HCT116 (cell line): ENCODE measurements at regions not wholly inside any gene's neighbourhood (a gene's known extent, or its start where the extent isn't known, plus 50 kb on each side); places are given as distances from the start of the nearest gene placed in this dataset.

Source experiments
- ATAC-seq: fragments of 200-7000 bp; cut with Tn5 transposase; 2 replicates; pipeline ENCODE4 v1.9.1; 2020; ENCODE audit warnings: mild to moderate bottlenecking, moderate library complexity
- BruUV-seq: library from RNA; stranded (reverse); fragments of 400-500 nt; replicated peaks from 2 replicates; lab custom pipeline; 2021; lab: Mats Ljungman, UMichigan
- CTCF ChIA-PET: fragments of 300-600 bp; sonication (Branson Sonifier 250); formaldehyde crosslinking; loops from one replicate; lab custom pipeline; 2021; ENCODE audit warnings: antibody characterized with exemption; lab: Charles Lee
- POLR2A ChIA-PET: fragments of 300-600, 350-600 bp; sonication (Branson Sonifier 250); formaldehyde crosslinking; loops from one replicate; lab custom pipeline; 2021; ENCODE audit warnings: antibody characterized with exemption; lab: Charles Lee
- RAD21 ChIA-PET, 2 experiments: fragments of 300-600 bp; sonication (Branson Sonifier 250); formaldehyde crosslinking; loops; one replicate each; lab custom pipeline; 2023; ENCODE audit warnings: low total read pairs in 2 of 2; ENCODE audit not compliant: uncharacterized antibody in 2 of 2, unreplicated experiment in 2 of 2, low non-redundant PET in 1 of 2; lab: Charles Lee
- DNase-seq: peaks from one replicate; pipeline ENCODE4 v3.0.0-alpha.2; 2010; ENCODE audit warnings: low read depth, low spot score
- H2AFZ ChIP-seq: fragments of 200-600 bp; shearing (Covaris generic), sonication (generic); 2 replicates; pipeline ENCODE4 v1.6.1; 2017; ENCODE audit warnings: low read depth, mixed run types, mixed read lengths, antibody characterized with exemption, low read length; ENCODE audit not compliant: poor library complexity, severe bottlenecking
- H3K27ac ChIP-seq: 2 replicates; pipeline ENCODE4 v1.5.1; 2012; ENCODE audit warnings: low read depth, low read length
- H3K27me3 ChIP-seq: fragments of 200-600 bp; sonication (generic); 2 replicates; pipeline ENCODE4 v1.6.1; 2016; ENCODE audit warnings: mixed run types, low read length, mixed read lengths; ENCODE audit not compliant: insufficient read depth
- H3K36me3 ChIP-seq, 2 experiments: fragments of 200-500 bp in 1 of 2; fragments of 200-600 bp in 1 of 2; sonication (Bioruptor generic) in 1 of 2; sonication (generic) in 1 of 2; 2 replicates each; pipeline versions ENCODE4 v1.5.1 to v1.6.1; 2014 to 2016; ENCODE audit warnings: low read length in 2 of 2, inconsistent platforms in 1 of 2, mixed read lengths in 1 of 2, mixed run types in 1 of 2; ENCODE audit not compliant: insufficient read depth in 2 of 2, control insufficient read depth in 1 of 2
- H3K4me1 ChIP-seq, 2 experiments: fragments of 200-600 bp in 1 of 2; sonication (generic) in 1 of 2; 2 replicates each; pipeline versions ENCODE4 v1.5.1 to v1.6.1; 2012 to 2017; ENCODE audit warnings: low read length in 2 of 2, inconsistent platforms in 1 of 2, mild to moderate bottlenecking in 1 of 2, mixed read lengths in 1 of 2, mixed run types in 1 of 2, moderate library complexity in 1 of 2; ENCODE audit not compliant: insufficient read depth in 2 of 2, control insufficient read depth in 1 of 2
- H3K4me2 ChIP-seq: fragments of 200-600 bp; sonication (generic); 2 replicates; pipeline ENCODE4 v1.6.1; 2017; ENCODE audit warnings: mixed run types, low read length, mixed read lengths
- H3K4me3 ChIP-seq, 2 experiments: fragments of 200-600 bp in 1 of 2; sonication (generic) in 1 of 2; replicated peaks in 1 of 2; 2 replicates each; pipeline ENCODE4 v1.5.1; 2011 to 2016; ENCODE audit warnings: low read length in 2 of 2, control low read depth in 1 of 2, low read depth in 1 of 2, mild to moderate bottlenecking in 1 of 2, mixed read lengths in 1 of 2, mixed run types in 1 of 2
- H3K79me2 ChIP-seq: fragments of 200-600 bp; sonication (generic); 2 replicates; pipeline ENCODE4 v1.6.1; 2017; ENCODE audit warnings: mild to moderate bottlenecking, mixed run types, low read length, moderate library complexity, mixed read lengths; ENCODE audit not compliant: insufficient read depth
- H3K9ac ChIP-seq: fragments of 200-600 bp; sonication (generic); 2 replicates; pipeline ENCODE4 v1.6.1; 2016; ENCODE audit warnings: low read length, mixed read lengths
- H3K9me2 ChIP-seq: fragments of 200-600 bp; sonication (generic), shearing (Covaris generic); 2 replicates; pipeline ENCODE4 v1.6.1; 2017; ENCODE audit warnings: mixed run types, mild to moderate bottlenecking, moderate library complexity; ENCODE audit not compliant: insufficient read depth
- H3K9me3 ChIP-seq, 2 experiments: fragments of 200-500 bp in 1 of 2; fragments of 200-600 bp in 1 of 2; sonication (Bioruptor generic) in 1 of 2; sonication (generic) in 1 of 2; 2 replicates each; pipeline ENCODE4 v1.6.1; 2014 to 2017; ENCODE audit warnings: low read length in 2 of 2, mixed read lengths in 2 of 2, inconsistent platforms in 1 of 2, low read depth in 1 of 2, mild to moderate bottlenecking in 1 of 2, mixed run types in 1 of 2, moderate library complexity in 1 of 2; ENCODE audit not compliant: control insufficient read depth in 1 of 2, insufficient read depth in 1 of 2
- H4K20me1 ChIP-seq: fragments of 200-600 bp; sonication (generic), shearing (Covaris generic); 2 replicates; pipeline ENCODE4 v1.6.1; 2017; ENCODE audit warnings: mixed run types, mild to moderate bottlenecking, moderate library complexity; ENCODE audit not compliant: insufficient read depth
- CBX3 ChIP-seq: IDR thresholded peaks from 2 replicates; pipeline ENCODE4 v1.6.1; 2012; ENCODE audit warnings: low read depth
- EGR1 ChIP-seq: IDR thresholded peaks from 2 replicates; pipeline ENCODE4 v1.6.1; 2012; ENCODE audit warnings: low read depth
- ELF1 ChIP-seq: IDR thresholded peaks from 2 replicates; pipeline ENCODE4 v1.6.1; 2012; ENCODE audit warnings: low read depth, borderline replicate concordance
- EZH2 ChIP-seq: fragments of 200-600 bp; sonication (generic); IDR thresholded peaks from 2 replicates; pipeline ENCODE4 v1.6.1; 2017; ENCODE audit warnings: antibody characterized with exemption, mixed run types
- FOSL1 ChIP-seq: IDR thresholded peaks from 2 replicates; pipeline ENCODE4 v1.6.1; 2012; ENCODE audit warnings: low read depth
- JUND ChIP-seq: IDR thresholded peaks from 2 replicates; pipeline ENCODE4 v1.6.1; 2012
- POLR2A ChIP-seq: IDR thresholded peaks from 2 replicates; pipeline ENCODE4 v1.7.0; 2011; ENCODE audit warnings: borderline replicate concordance; ENCODE audit not compliant: insufficient read depth, insufficient read length; ENCODE audit errors: extremely low read depth
- SP1 ChIP-seq: IDR thresholded peaks from 2 replicates; pipeline ENCODE4 v1.6.1; 2012; ENCODE audit warnings: low read depth
- ZNF274 ChIP-seq: fragments of 200-500 bp; sonication (Bioruptor generic); IDR thresholded peaks from 2 replicates; pipeline ENCODE4 v1.6.1; 2014; ENCODE audit warnings: mild to moderate bottlenecking, low read depth, low read length, inconsistent platforms
- intact Hi-C: fragments of 100-400 bp; cut with micrococcal nuclease; formaldehyde crosslinking; loops from 2 replicates; pipeline ENCODE4 v1.10.0; 2022
- TF ChIP-seq, protein P1 (sequence below): IDR thresholded peaks from 2 replicates; pipeline ENCODE4 v1.6.1; 2011; ENCODE audit warnings: mild to moderate bottlenecking, low read length, moderate library complexity; ENCODE audit not compliant: insufficient replicate concordance; ENCODE audit errors: extremely low read depth
- TF ChIP-seq, protein P2 (sequence below): IDR thresholded peaks from 2 replicates; pipeline ENCODE4 v1.6.1; 2012

DNA sequence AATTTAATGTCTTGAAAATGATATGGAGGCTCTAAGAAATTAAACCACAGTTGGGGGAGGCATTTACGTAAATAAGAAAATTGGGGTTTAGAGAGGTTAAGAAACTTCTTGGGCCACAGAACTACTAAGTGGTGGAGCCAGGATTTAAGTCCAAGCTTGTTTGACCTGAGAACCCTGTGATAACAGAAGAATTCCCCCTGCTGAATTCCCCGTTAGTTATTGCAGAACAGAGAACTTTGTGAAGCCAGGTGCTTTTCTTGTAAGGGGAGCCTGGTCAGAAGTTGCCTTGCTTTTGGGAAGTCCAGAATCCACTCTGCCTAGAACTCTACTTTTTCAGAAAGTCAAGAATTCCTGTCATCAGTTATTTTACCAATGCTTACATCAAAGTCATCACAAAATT is 309.3 kb upstream of the SEMA6A start:
- H3K9me2 ChIP-seq: no peaks in the 10 kb centered on the region
- DNase-seq (no peak), ATAC-seq (no peak)
- H3K36me3 ChIP-seq: no peaks in the 10 kb centered on the region
- intact Hi-C loops: no loop called here
- no peaks in the 10 kb centered on the region for H3K4me1 ChIP-seq
- H3K27me3 ChIP-seq: no peaks in the 10 kb centered on the region
- no peaks in the 10 kb centered on the region for H3K9me3 ChIP-seq
- ChIA-PET CTCF (no interaction called here), RAD21 (no interaction called here), POLR2A (no interaction called here)
- no peak overlapping the region for H3K9ac ChIP-seq
- H4K20me1 ChIP-seq: no peaks in the 10 kb centered on the region
- no peak for TF ChIP-seq ELF1
- no peak for TF ChIP-seq FOSL1
- no peak for TF ChIP-seq JUND
- TF ChIP-seq SP1: no peak
- no peak for TF ChIP-seq ZNF274
- no peak for TF ChIP-seq EGR1
- no peak for TF ChIP-seq EZH2
- no peak for TF ChIP-seq POLR2A
- no peak for TF ChIP-seq CBX3
- TF ChIP-seq, protein P1, sequence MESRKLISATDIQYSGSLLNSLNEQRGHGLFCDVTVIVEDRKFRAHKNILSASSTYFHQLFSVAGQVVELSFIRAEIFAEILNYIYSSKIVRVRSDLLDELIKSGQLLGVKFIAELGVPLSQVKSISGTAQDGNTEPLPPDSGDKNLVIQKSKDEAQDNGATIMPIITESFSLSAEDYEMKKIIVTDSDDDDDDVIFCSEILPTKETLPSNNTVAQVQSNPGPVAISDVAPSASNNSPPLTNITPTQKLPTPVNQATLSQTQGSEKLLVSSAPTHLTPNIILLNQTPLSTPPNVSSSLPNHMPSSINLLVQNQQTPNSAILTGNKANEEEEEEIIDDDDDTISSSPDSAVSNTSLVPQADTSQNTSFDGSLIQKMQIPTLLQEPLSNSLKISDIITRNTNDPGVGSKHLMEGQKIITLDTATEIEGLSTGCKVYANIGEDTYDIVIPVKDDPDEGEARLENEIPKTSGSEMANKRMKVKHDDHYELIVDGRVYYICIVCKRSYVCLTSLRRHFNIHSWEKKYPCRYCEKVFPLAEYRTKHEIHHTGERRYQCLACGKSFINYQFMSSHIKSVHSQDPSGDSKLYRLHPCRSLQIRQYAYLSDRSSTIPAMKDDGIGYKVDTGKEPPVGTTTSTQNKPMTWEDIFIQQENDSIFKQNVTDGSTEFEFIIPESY: no peak
- TF ChIP-seq, protein P2, sequence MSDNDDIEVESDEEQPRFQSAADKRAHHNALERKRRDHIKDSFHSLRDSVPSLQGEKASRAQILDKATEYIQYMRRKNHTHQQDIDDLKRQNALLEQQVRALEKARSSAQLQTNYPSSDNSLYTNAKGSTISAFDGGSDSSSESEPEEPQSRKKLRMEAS: no peak
- H3K27ac ChIP-seq: no peak overlapping the region
- no peak overlapping the region for H2AFZ ChIP-seq
- H3K4me3 ChIP-seq: no peak overlapping the region
- no TSS peak for BruUV-seq
- no peak overlapping the region for H3K4me2 ChIP-seq
- H3K79me2 ChIP-seq: no peaks in the 10 kb centered on the region
